Astrocyte of the spinal cord (primary cell): ENCODE measurements at regions not wholly inside any gene's neighbourhood (a gene's known extent, or its start where the extent isn't known, plus 50 kb on each side); places are given as distances from the start of the nearest gene placed in this dataset.

Experiments used
- DNase-seq: peaks from one replicate; pipeline ENCODE4 v3.0.0; 2011; ENCODE audit warnings: low read depth, low spot score
- H3K4me3 ChIP-seq: 2 replicates; pipeline ENCODE4 v1.5.1; 2011; ENCODE audit warnings: low read depth, mild to moderate bottlenecking, low read length, moderate library complexity
- in situ Hi-C: cut with HindIII; loops from 2 replicates; pipeline ENCODE4 v1.10.0; 2017; ENCODE audit warnings: low sequenced_read_pairs
- TF ChIP-seq, protein P1 (sequence below): IDR thresholded peaks from 2 replicates; pipeline ENCODE4 v1.5.1; 2012; ENCODE audit warnings: low read depth, mild to moderate bottlenecking, low read length, inconsistent platforms

DNA sequence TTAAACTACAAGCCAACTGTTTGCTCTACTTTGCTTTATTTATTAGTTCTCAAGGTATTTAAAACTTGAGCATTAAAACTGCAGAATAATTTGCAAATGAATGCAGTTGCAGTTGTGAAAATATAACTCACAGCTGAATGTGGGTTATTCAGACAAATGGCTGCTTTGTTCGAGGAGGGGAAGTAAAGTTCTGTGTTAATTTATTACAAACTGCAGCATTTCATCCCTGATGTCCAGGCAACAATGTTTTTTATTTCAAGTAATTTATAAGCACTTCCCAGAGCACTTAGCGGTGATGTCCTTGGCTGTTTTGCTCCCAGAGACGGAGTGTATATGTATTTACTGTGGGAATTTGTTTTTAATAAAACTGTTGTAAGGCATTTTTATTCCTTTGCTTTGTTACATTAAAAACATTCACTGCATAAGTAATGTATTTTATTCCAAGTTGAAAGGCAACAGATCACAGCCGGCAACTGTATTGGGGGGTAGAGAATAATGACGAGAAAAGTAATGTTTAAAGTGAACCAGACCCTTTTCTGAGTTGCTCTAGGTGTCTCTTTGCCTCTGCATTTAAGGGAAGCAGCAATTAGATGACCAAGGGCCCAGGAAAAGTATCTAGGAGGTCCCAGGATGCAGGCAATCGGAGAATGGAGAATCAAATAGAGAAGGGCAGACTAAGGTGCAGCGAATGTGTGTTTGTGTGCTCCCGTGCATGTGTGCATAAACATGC lies 291.2 kb upstream of the SALL1 start:
- no peak for DNase-seq
- in situ Hi-C loops = no loop called here
- TF ChIP-seq, protein P1, sequence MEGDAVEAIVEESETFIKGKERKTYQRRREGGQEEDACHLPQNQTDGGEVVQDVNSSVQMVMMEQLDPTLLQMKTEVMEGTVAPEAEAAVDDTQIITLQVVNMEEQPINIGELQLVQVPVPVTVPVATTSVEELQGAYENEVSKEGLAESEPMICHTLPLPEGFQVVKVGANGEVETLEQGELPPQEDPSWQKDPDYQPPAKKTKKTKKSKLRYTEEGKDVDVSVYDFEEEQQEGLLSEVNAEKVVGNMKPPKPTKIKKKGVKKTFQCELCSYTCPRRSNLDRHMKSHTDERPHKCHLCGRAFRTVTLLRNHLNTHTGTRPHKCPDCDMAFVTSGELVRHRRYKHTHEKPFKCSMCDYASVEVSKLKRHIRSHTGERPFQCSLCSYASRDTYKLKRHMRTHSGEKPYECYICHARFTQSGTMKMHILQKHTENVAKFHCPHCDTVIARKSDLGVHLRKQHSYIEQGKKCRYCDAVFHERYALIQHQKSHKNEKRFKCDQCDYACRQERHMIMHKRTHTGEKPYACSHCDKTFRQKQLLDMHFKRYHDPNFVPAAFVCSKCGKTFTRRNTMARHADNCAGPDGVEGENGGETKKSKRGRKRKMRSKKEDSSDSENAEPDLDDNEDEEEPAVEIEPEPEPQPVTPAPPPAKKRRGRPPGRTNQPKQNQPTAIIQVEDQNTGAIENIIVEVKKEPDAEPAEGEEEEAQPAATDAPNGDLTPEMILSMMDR = no peak

DNA sequence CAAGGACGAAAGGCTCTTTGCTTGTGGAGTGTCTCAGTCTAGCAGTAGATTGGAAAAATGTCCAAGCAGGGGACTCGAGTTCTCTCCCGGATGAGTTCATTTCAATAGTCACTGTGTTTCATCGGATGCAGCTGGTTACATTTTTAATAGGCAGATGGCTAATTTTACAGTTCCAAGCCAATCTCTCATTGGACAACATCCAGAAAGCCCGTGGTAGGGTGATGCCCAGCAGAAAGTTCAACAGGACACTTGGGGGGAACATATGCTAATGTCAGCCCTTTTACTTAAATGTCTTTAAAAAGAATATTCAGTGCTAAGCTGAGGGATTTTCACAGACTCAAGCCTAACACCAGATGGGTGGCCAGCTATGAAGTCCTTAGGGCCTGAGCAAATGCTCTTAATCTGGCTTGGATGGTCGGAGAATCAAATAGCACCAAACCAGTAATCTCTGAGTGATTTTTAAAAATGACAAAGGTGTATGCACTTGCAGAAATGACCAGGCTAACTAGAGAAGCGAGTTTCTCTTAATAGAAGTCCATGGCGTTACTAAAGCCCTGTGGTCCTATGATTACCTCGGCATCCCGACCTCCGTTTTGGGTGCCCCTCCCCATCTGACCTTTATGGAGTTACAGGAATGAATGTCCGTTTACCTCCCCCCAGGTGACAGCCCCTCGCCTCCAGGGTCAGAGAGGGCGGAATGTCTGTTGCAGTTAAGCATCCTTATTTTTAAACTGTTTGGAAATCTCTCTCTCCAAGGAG lies 289.2 kb upstream of the SALL1 start:
- TF ChIP-seq, protein P1 = no peak
- in situ Hi-C loops = no loop called here
- no peak overlapping the region for H3K4me3 ChIP-seq
- DNase-seq = no peak

More for the DNA sequence above, 291.2 kb upstream of the SALL1 start:
- H3K4me3 ChIP-seq = no peak overlapping the region

DNA sequence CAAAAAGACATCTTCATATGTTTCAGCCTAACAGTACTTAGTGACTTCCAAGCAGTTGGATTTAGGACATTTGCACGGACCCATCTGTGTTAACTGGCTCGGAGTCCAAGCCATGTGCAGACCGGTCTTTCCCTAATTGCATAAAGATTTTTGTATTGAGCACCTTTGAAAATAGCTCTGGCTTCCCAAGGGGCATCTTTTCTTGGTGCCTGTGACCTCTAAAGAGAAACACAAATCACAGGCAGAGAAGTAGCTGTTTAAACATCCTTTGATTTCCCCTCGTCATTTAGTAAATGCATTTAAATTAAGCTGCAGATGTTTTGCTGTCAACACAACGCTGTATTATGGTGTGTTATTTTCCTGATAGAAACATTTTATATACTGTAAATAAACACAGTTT lies 288.2 kb upstream of the SALL1 start:
- TF ChIP-seq, protein P1 = no peak
- no peak for DNase-seq
- no peak overlapping the region for H3K4me3 ChIP-seq
- in situ Hi-C loops = no loop called here

DNA sequence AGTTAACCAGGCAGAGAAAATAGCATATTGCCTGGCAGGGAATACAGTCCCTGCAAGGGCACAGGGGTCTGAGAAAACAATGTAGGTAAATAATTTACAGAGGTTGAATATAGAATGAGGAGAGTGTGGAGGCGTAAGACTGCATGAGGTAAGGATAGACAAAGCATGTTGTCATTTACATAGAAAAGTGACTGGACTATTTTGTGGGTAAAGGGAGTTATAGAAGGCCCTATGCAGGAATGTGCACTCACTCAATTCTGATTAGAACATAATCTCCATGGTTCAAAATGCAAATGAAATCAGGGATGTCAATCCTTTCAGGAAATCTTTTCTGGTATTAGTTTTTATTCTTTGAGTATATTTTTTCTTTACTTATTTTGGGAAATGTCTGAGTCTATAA lies 285.7 kb upstream of the SALL1 start:
- DNase-seq = no peak
- TF ChIP-seq, protein P1 = no peak
- H3K4me3 ChIP-seq = no peak overlapping the region
- in situ Hi-C loops = no loop called here

DNA sequence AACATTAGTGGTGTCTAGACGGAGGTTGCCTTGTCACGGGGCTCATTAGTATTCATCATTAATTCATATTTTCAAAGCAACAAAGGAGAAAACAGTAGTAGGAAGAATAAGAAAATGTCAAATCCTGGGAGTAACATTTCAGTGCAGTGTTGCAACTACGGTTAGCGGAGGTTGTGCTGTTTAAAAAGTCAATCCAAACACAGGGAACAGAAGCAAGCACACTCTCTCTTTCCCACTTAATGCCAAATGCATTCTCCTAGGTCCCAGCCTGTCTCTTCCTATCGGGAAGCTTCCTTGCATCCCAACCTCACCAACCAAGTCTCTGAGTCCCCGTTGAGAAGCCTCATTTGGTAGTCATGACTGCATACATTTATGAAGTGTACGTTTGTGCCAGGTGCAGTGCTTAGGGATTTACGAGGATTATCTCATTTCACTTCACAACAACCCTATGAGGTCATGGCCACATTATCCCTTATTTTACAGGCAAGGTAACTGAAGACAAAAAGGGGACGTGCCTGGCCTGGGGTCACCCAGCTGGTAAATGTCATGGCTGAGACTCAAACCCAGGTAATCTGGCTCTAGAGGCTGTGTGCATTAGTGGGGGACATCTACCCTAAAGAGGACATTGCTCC lies 283.6 kb upstream of the SALL1 start:
- H3K4me3 ChIP-seq = no peak overlapping the region
- TF ChIP-seq, protein P1 = no peak
- in situ Hi-C loops = no loop called here
- DNase-seq = no peak

DNA sequence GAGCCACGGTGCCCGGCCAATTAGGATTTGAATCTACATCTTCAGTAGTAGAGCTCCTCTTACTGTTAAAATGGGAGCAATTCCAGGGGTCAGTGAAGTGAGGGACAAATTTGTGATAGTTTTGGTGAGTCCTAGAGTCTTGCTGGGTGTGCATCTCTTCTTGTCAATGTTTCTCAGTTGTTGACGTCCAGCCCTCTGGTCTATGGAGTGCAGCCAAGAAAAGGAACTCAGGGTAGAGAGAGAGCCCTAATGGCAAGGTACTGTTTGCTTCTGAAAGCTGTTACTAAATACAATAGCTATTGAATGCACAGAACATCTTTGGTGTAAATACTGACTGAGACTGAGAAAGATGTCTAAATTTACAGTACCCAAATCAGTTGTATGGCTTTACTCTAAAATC lies 282.5 kb upstream of the SALL1 start:
- TF ChIP-seq, protein P1 = no peak
- no peak overlapping the region for H3K4me3 ChIP-seq
- DNase-seq = peak; percentile 14
- in situ Hi-C loops = no loop called here
